Neural progenitor cell (in vitro differentiated cells): ENCODE measurements at regions not wholly inside any gene's neighbourhood (a gene's known extent, or its start where the extent isn't known, plus 50 kb on each side); places are given as distances from the start of the nearest gene placed in this dataset.
A peak's percentile ranks its signal among the peaks of the same experiment; 100 is the strongest.

Experiments used
- DNase-seq: peaks from one replicate; pipeline ENCODE4 v3.0.0-alpha.2; 2016; ENCODE audit warnings: low spot score
- H2AFZ ChIP-seq: fragments of 200-600 bp; sonication (generic); replicated peaks from 2 replicates; pipeline ENCODE4 v1.6.1; 2016; ENCODE audit warnings: antibody characterized with exemption
- H3F3A ChIP-seq: fragments of 200-600 bp; sonication (generic); 2 replicates; pipeline ENCODE4 v1.6.1; 2016; ENCODE audit warnings: antibody characterized with exemption, low read depth
- H3K27ac ChIP-seq: fragments of 200-600 bp; sonication (generic); 2 replicates; pipeline ENCODE4 v1.5.1; 2016; ENCODE audit warnings: mild to moderate bottlenecking
- H3K27me3 ChIP-seq: fragments of 200-600 bp; sonication (generic); 2 replicates; pipeline ENCODE4 v1.6.1; 2016; ENCODE audit warnings: mild to moderate bottlenecking, moderate library complexity
- H3K36me3 ChIP-seq: fragments of 200-600 bp; sonication (generic); 2 replicates; pipeline ENCODE4 v1.5.1; 2016
- H3K4me1 ChIP-seq: fragments of 200-600 bp; sonication (generic); 2 replicates; pipeline ENCODE4 v1.6.1; 2016; ENCODE audit warnings: mixed run types
- H3K4me2 ChIP-seq: fragments of 200-600 bp; sonication (generic); 2 replicates; pipeline ENCODE4 v1.6.1; 2016
- H3K4me3 ChIP-seq: fragments of 200-600 bp; sonication (generic); 2 replicates; pipeline ENCODE4 v1.5.1; 2016
- H3K79me2 ChIP-seq: fragments of 200-600 bp; sonication (generic); 2 replicates; pipeline ENCODE4 v1.6.1; 2016; ENCODE audit warnings: low read depth
- H3K9ac ChIP-seq: fragments of 200-600 bp; sonication (generic); 2 replicates; pipeline ENCODE4 v1.6.1; 2016
- H3K9me3 ChIP-seq: fragments of 200-600 bp; sonication (generic); 2 replicates; pipeline ENCODE4 v1.5.1; 2016; ENCODE audit warnings: low read depth
- H4K20me1 ChIP-seq: fragments of 200-600 bp; sonication (generic); 2 replicates; pipeline ENCODE4 v1.6.1; 2016; ENCODE audit warnings: low read depth
- H3K27ac Mint-ChIP-seq: 3 replicates; pipeline ENCODE4 v1.8.0; 2021; ENCODE audit warnings: mixed read lengths
- H3K27me3 Mint-ChIP-seq: 2 replicates; pipeline ENCODE4 v1.8.0; 2022; ENCODE audit warnings: low read depth, mild to moderate bottlenecking, inconsistent platforms, moderate library complexity, mixed read lengths; ENCODE audit not compliant: insufficient read depth
- H3K36me3 Mint-ChIP-seq: 3 replicates; pipeline ENCODE4 v1.8.0; 2021; ENCODE audit warnings: mixed read lengths
- H3K4me1 Mint-ChIP-seq: 3 replicates; pipeline ENCODE4 v1.8.0; 2021; ENCODE audit warnings: mixed read lengths
- H3K4me3 Mint-ChIP-seq: 3 replicates; pipeline ENCODE4 v1.8.0; 2021; ENCODE audit warnings: mild to moderate bottlenecking, moderate library complexity, mixed read lengths
- H3K9me3 Mint-ChIP-seq: 3 replicates; pipeline ENCODE4 v1.8.0; 2020; ENCODE audit warnings: mixed read lengths
- CTCF ChIP-seq: fragments of 200-600 bp; sonication (generic); IDR thresholded peaks from 2 replicates; pipeline ENCODE4 v1.5.1; 2017; ENCODE audit warnings: antibody characterized with exemption, mild to moderate bottlenecking
- EZH2phosphoT487 ChIP-seq: fragments of 200-600 bp; sonication (generic); IDR thresholded peaks from 2 replicates; pipeline ENCODE4 v1.6.1; 2017; ENCODE audit warnings: antibody characterized with exemption

DNA sequence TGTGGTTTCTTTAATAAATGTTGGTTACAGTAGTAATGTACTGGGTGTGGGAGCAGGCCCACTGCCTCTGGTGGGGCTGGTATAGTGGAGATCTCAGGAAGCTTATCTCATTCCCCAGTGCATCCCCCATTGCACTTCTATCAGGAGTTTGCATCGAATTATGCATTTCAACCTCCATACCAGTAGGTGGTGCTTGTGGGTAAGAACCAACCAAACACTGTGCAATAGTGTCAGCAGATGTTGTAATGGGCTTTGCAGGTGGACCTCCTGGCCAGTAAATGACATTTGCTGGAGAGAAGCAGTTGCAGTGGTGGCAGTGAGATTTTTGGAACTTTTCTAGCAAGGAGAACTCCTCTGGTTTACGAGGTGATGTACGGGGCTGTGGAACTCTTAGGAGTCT, 150.6 kb downstream of the POU3F4 start:
- Mint-ChIP-seq H3K4me1 (no peaks in the 10 kb centered on the region), H3K9me3 (peaks cover 3% of the 10 kb centered on the region), H3K36me3 (no peaks in the 10 kb centered on the region), H3K4me3 (no peak overlapping the region), H3K27ac (no peak overlapping the region), H3K27me3 (peaks cover 4% of the 10 kb centered on the region)
- no peaks in the 10 kb centered on the region for H3K4me1 ChIP-seq
- TF ChIP-seq EZH2phosphoT487 (no peak), CTCF (peak; percentile 21)
- no peaks in the 10 kb centered on the region for H3K9me3 ChIP-seq
- DNase-seq = no peak
- no peaks in the 10 kb centered on the region for H3K79me2 ChIP-seq
- H3F3A ChIP-seq = no peaks in the 10 kb centered on the region
- H3K4me3 ChIP-seq = no peak overlapping the region
- no peak overlapping the region for H3K4me2 ChIP-seq
- H3K27me3 ChIP-seq = no peaks in the 10 kb centered on the region
- no peak overlapping the region for H3K9ac ChIP-seq
- H2AFZ ChIP-seq = no peak overlapping the region
- H3K36me3 ChIP-seq = no peaks in the 10 kb centered on the region
- H4K20me1 ChIP-seq = no peaks in the 10 kb centered on the region
- H3K27ac ChIP-seq = no peak overlapping the region
